Neutrophil (primary cell): ENCODE measurements at regions not wholly inside any gene's neighbourhood (a gene's known extent, or its start where the extent isn't known, plus 50 kb on each side); places are given as distances from the start of the nearest gene placed in this dataset.

Source experiments
- H3K27ac ChIP-seq: fragments of 200-600 bp; sonication (generic); 2 replicates; pipeline ENCODE4 v1.5.1; 2016; ENCODE audit warnings: mild to moderate bottlenecking, moderate library complexity
- H3K27me3 ChIP-seq: fragments of 200-600 bp; sonication (generic); 2 replicates; pipeline ENCODE4 v1.6.0; 2016; ENCODE audit warnings: mild to moderate bottlenecking
- H3K36me3 ChIP-seq: fragments of 200-600 bp; sonication (generic); 2 replicates; pipeline ENCODE4 v1.5.1; 2017
- H3K4me1 ChIP-seq, 2 experiments: fragments of 200-600 bp in 1 of 2; sonication (generic) in 1 of 2; 1 replicate in 1 of 2; 2 replicates in 1 of 2; pipeline versions ENCODE4 v1.5.1 to v1.6.1; 2013 to 2016; ENCODE audit warnings: low read depth in 1 of 2, low read length in 1 of 2, mild to moderate bottlenecking in 1 of 2, moderate library complexity in 1 of 2; ENCODE audit not compliant: control insufficient read depth in 1 of 2, insufficient read depth in 1 of 2
- H3K4me3 ChIP-seq, 2 experiments: fragments of 200-600 bp in 1 of 2; sonication (generic) in 1 of 2; 1 replicate in 1 of 2; 2 replicates in 1 of 2; pipeline ENCODE4 v1.5.1; 2013 to 2016; ENCODE audit warnings: low read depth in 1 of 2, low read length in 1 of 2, mild to moderate bottlenecking in 1 of 2, moderate library complexity in 1 of 2
- H3K9me3 ChIP-seq: fragments of 200-600 bp; sonication (generic); 2 replicates; pipeline ENCODE4 v1.5.1; 2016
- CTCF ChIP-seq: fragments of 200-600 bp; sonication (generic); IDR thresholded peaks from 2 replicates; pipeline ENCODE4 v1.5.1; 2016; ENCODE audit warnings: antibody characterized with exemption

DNA sequence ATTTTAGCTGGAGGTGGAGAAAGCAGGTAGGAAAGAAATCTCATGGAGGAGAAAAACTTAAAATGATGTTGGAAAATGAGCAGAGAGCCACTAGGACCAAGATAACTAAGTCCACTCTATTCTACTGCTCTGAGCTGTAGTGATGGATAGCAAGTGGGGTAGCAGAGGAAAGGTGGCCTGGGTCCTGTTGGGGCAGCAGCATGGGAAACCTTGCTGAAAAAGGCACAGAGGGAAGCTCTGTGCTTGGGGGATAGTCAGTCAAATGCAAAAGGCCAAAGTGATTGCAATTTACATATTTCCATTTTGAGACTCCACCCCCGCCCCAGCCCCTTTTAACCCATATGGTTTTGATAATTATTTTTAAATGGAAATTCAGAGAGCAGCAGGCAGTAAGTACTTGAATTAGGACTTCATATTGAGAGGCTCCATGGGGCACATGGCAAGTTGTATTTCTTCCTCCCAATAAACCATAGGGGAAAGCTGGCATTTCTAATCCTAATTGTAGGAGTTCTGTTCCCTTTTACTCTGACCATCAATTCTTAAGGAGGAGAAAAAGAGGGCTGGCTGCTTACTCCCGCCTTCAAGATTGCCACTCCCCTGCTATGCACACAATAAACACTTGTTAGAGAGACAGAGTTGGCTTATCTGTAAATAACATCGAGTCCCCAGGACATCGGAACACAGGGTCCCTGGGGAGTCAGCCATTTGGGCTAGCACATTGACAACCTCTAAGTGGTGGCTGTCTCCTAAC, 1341.5 kb upstream of the TENM4 start:
- no peak for TF ChIP-seq CTCF
- Histone ChIP-seq H3K36me3 (no peaks in the 10 kb centered on the region), H3K27ac (no peak overlapping the region), H3K4me3 (no peak overlapping the region), H3K9me3 (no peaks in the 10 kb centered on the region), H3K27me3 (no peaks in the 10 kb centered on the region), H3K4me1 (no peaks in the 10 kb centered on the region)

GRCh38 chr11:80779905-80780605, 1339.2 kb upstream of the TENM4 start:
- Histone ChIP-seq H3K27me3 (no peaks in the 10 kb centered on the region), H3K4me3 (no peak overlapping the region), H3K9me3 (no peaks in the 10 kb centered on the region), H3K27ac (no peak overlapping the region), H3K36me3 (no peaks in the 10 kb centered on the region), H3K4me1 (no peaks in the 10 kb centered on the region)
- no peak for TF ChIP-seq CTCF

GRCh38 chr11:80778941-80779340, 1338.1 kb upstream of the TENM4 start:
- Histone ChIP-seq H3K4me1 (no peaks in the 10 kb centered on the region), H3K27me3 (no peaks in the 10 kb centered on the region), H3K4me3 (no peak overlapping the region), H3K36me3 (no peaks in the 10 kb centered on the region), H3K27ac (no peak overlapping the region), H3K9me3 (no peaks in the 10 kb centered on the region)
- TF ChIP-seq CTCF = no peak

- no peaks in the 10 kb centered on the region for H3K4me1 ChIP-seq
- H3K9me3 ChIP-seq = no peaks in the 10 kb centered on the region
- H3K27me3 ChIP-seq = no peaks in the 10 kb centered on the region
- no peak overlapping the region for H3K4me3 ChIP-seq
- no peak for TF ChIP-seq CTCF
- no peaks in the 10 kb centered on the region for H3K36me3 ChIP-seq
- H3K27ac ChIP-seq = no peak overlapping the region
These were observed 1337.6 kb upstream of the TENM4 start for GRCh38 chr11:80778432-80778831.

GRCh38 chr11:80773919-80774318, 1333.1 kb upstream of the TENM4 start:
- Histone ChIP-seq H3K4me3 (no peak overlapping the region), H3K9me3 (no peaks in the 10 kb centered on the region), H3K27ac (no peak overlapping the region), H3K27me3 (no peaks in the 10 kb centered on the region), H3K36me3 (no peaks in the 10 kb centered on the region), H3K4me1 (no peaks in the 10 kb centered on the region)
- no peak for TF ChIP-seq CTCF
